ENCODE measurements at regions not wholly inside any gene's neighbourhood (a gene's known extent, or its start where the extent isn't known, plus 50 kb on each side); places are given as distances from the start of the nearest gene placed in this dataset.

GRCh38 chr4:54371173-54371572 is 142.1 kb downstream of the PDGFRA start:
- Histone ChIP-seq H3K27ac (no peak overlapping the region), H3K9me3 (ENCODE audit: severe bottlenecking) (no peaks in the 10 kb centered on the region), H3K4me3 (ENCODE audit: low read depth, low read length) (no peak overlapping the region), H3K27me3 (ENCODE audit: insufficient read depth, low read depth, severe bottlenecking) (peaks cover 41% of the 10 kb centered on the region), H3K36me3 (no peaks in the 10 kb centered on the region)
- no peak for TF ChIP-seq CTCF (IDR thresholded peaks at IDR 0.05; ENCODE audit: low read depth, low read length)
- DNase-seq = no peak

GRCh38 chr4:54372951-54373350 is 143.9 kb downstream of the PDGFRA start:
- H3K9me3 ChIP-seq (ENCODE audit: severe bottlenecking) = no peaks in the 10 kb centered on the region
- H3K4me3 ChIP-seq (ENCODE audit: low read depth, low read length) = no peak overlapping the region
- H3K27ac ChIP-seq = no peak overlapping the region
- no peak for DNase-seq
- H3K36me3 ChIP-seq = no peaks in the 10 kb centered on the region
- H3K27me3 ChIP-seq (ENCODE audit: insufficient read depth, low read depth, severe bottlenecking) = peaks cover 35% of the 10 kb centered on the region
- no peak for TF ChIP-seq CTCF (IDR thresholded peaks at IDR 0.05; ENCODE audit: low read depth, low read length)

DNA sequence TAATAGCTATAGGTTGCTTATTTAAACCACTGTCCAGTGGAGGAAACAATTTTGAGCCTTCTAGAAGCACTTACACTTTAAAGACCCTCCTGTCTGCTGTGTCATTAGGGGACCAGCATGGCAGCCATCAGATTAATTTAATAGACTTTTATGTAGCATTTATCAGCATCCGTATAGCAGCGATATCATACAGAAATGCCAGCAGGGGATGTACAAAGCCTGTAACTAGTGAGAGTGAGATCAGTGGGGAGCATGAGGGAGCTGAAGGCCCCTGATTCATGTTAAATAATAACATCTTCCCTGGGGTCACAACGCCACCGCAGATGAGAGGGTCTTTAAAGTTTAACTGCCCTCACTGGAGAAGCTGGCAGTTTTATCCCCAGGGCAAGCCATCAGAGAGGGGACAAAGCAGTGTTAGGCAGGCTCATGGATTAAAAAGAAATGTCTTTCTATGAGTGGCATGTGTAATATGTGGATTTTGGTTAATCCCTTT is 144.7 kb downstream of the PDGFRA start:
- Histone ChIP-seq H3K9me3 (ENCODE audit: severe bottlenecking) (no peaks in the 10 kb centered on the region), H3K27ac (no peak overlapping the region), H3K27me3 (ENCODE audit: insufficient read depth, low read depth, severe bottlenecking) (peaks cover 31% of the 10 kb centered on the region), H3K4me3 (ENCODE audit: low read depth, low read length) (no peak overlapping the region), H3K36me3 (no peaks in the 10 kb centered on the region)
- no peak for TF ChIP-seq CTCF (IDR thresholded peaks at IDR 0.05; ENCODE audit: low read depth, low read length)
- DNase-seq = no peak

GRCh38 chr4:54378461-54378860 is 149.4 kb downstream of the PDGFRA start:
- H3K27me3 ChIP-seq (ENCODE audit: insufficient read depth, low read depth, severe bottlenecking) = peaks cover 30% of the 10 kb centered on the region
- no peak overlapping the region for H3K27ac ChIP-seq
- H3K36me3 ChIP-seq = no peaks in the 10 kb centered on the region
- no peak for DNase-seq
- TF ChIP-seq CTCF (IDR thresholded peaks at IDR 0.05; ENCODE audit: low read depth, low read length) = no peak
- H3K9me3 ChIP-seq (ENCODE audit: severe bottlenecking) = no peaks in the 10 kb centered on the region
- no peak overlapping the region for H3K4me3 ChIP-seq (ENCODE audit: low read depth, low read length)

- no peaks in the 10 kb centered on the region for H3K36me3 ChIP-seq
- TF ChIP-seq CTCF (IDR thresholded peaks at IDR 0.05; ENCODE audit: low read depth, low read length) = no peak
- no peak overlapping the region for H3K4me3 ChIP-seq (ENCODE audit: low read depth, low read length)
- H3K9me3 ChIP-seq (ENCODE audit: severe bottlenecking) = no peaks in the 10 kb centered on the region
- no peak for DNase-seq
- no peak overlapping the region for H3K27ac ChIP-seq
- peaks cover 32% of the 10 kb centered on the region for H3K27me3 ChIP-seq (ENCODE audit: insufficient read depth, low read depth, severe bottlenecking)
Measured at GRCh38 chr4:54384152-54384551, 155.1 kb downstream of the PDGFRA start.

DNA sequence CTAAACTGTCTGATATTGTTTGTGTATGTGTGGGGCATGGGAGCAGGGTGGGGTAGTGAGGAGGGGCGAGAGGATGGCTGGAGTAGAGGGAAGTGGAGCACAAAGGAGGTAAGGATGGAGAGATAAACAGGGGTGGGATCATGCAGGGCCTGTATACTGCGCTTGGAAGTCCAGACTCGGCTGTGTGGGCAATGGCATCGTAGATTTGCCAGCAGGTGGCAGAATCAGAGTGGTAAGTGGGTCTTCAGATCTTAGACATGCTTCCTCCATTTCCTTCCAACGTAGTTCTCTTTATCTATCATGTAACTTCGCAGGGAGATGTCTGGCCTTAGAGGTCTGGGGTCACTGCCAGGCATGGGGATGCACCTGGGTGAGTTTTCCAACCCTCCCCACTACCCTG is 155.5 kb downstream of the PDGFRA start:
- no peak overlapping the region for H3K4me3 ChIP-seq (ENCODE audit: low read depth, low read length)
- peak; percentile 42; the same call in 1 of the 2 replicates for TF ChIP-seq CTCF (IDR thresholded peaks at IDR 0.05; ENCODE audit: low read depth, low read length)
- H3K27ac ChIP-seq = no peak overlapping the region
- peaks cover 32% of the 10 kb centered on the region for H3K27me3 ChIP-seq (ENCODE audit: insufficient read depth, low read depth, severe bottlenecking)
- no peaks in the 10 kb centered on the region for H3K36me3 ChIP-seq
- DNase-seq = peak; percentile 16
- H3K9me3 ChIP-seq (ENCODE audit: severe bottlenecking) = no peaks in the 10 kb centered on the region
